ENCODE measurements at regions not wholly inside any gene's neighbourhood (a gene's known extent, or its start where the extent isn't known, plus 50 kb on each side); places are given as distances from the start of the nearest gene placed in this dataset.

GRCh38 chr3:175879417-175879816, 1020.3 kb downstream of the NAALADL2 start (continued):
- TF ChIP-seq ZNF121 (CRISPR knock-in tag; IDR thresholded peaks at IDR 0.05): no peak

DNA sequence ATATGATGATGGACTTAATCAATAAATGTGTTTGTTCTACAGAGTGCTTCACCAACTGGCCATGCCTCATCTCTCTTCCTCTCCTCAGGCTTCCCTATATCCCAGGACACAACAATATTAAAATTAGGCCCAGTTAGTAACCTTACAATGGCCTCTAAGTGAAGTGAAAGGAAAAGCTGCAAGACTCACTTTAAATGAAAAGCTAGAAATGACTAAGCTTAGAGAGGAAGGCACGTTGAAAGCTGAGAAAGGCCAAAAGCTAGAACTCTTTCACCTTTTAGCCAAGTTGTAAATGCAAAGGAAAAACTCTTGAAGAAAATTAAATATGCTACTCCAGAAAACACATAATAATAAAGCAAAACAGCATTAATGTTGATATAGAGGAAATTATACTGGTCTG, 1010.3 kb downstream of the NAALADL2 start:
- peaks cover 14% of the 10 kb centered on the region for H3K9me3 Mint-ChIP-seq
- ATAC-seq: no peak
- CTCF ChIA-PET: no interaction called here

GRCh38 chr3:175868626-175869025, 1009.5 kb downstream of the NAALADL2 start:
- H3K27me3 Mint-ChIP-seq (ENCODE audit: low read depth): no peaks in the 10 kb centered on the region
- TF ChIP-seq NFE2L1 (CRISPR knock-in tag; IDR thresholded peaks at IDR 0.05) (no peak), ZNF121 (CRISPR knock-in tag; IDR thresholded peaks at IDR 0.05) (no peak), HMGXB4 (CRISPR knock-in tag; IDR thresholded peaks at IDR 0.05) (no peak), E2F4 (CRISPR knock-in tag; IDR thresholded peaks at IDR 0.05; ENCODE audit: borderline replicate concordance, low read depth) (no peak), TEAD4 (CRISPR knock-in tag; IDR thresholded peaks at IDR 0.05) (no peak), FOXK1 (CRISPR knock-in tag; IDR thresholded peaks at IDR 0.05) (no peak), MYBL2 (CRISPR knock-in tag; IDR thresholded peaks at IDR 0.05) (no peak), ZBTB21 (CRISPR knock-in tag; IDR thresholded peaks at IDR 0.05; ENCODE audit: borderline replicate concordance) (no peak), ERG (CRISPR knock-in tag; IDR thresholded peaks at IDR 0.05) (no peak), GTF2I (CRISPR knock-in tag; conservative IDR thresholded peaks at IDR 0.05) (no peak), PREB (CRISPR knock-in tag; IDR thresholded peaks at IDR 0.05; ENCODE audit: borderline replicate concordance) (no peak), ATF1 (CRISPR knock-in tag; IDR thresholded peaks at IDR 0.05) (no peak)

More for the DNA sequence above, 1010.3 kb downstream of the NAALADL2 start:
- Mint-ChIP-seq H3K4me3 (no peak overlapping the region), H3K36me3 (no peaks in the 10 kb centered on the region), H3K27me3 (ENCODE audit: low read depth) (no peaks in the 10 kb centered on the region), H3K27ac (no peak overlapping the region), H3K4me1 (peaks cover 9% of the 10 kb centered on the region; the same call in 1 of the 2 replicates)
- TF ChIP-seq TEAD1 (CRISPR knock-in tag; IDR thresholded peaks at IDR 0.05) (no peak), SOX15 (CRISPR knock-in tag; IDR thresholded peaks at IDR 0.05) (no peak), JAZF1 (CRISPR knock-in tag; IDR thresholded peaks at IDR 0.05) (no peak), NR1H2 (CRISPR knock-in tag; IDR thresholded peaks at IDR 0.05) (no peak), ZNF121 (CRISPR knock-in tag; IDR thresholded peaks at IDR 0.05) (no peak), RORB (CRISPR knock-in tag; IDR thresholded peaks at IDR 0.05) (no peak), GTF2I (CRISPR knock-in tag; conservative IDR thresholded peaks at IDR 0.05) (no peak), CBFB (CRISPR knock-in tag; IDR thresholded peaks at IDR 0.05; ENCODE audit: low read depth) (no peak), ZNF532 (CRISPR knock-in tag; IDR thresholded peaks at IDR 0.05; ENCODE audit: borderline replicate concordance) (no peak), ZNF232 (CRISPR knock-in tag; IDR thresholded peaks at IDR 0.05) (no peak), ZMAT4 (CRISPR knock-in tag; IDR thresholded peaks at IDR 0.05) (no peak), NR2C2 (CRISPR knock-in tag; IDR thresholded peaks at IDR 0.05) (no peak), SMAD4 (CRISPR knock-in tag; IDR thresholded peaks at IDR 0.05) (no peak)
- TF ChIP-seq, protein P1, sequence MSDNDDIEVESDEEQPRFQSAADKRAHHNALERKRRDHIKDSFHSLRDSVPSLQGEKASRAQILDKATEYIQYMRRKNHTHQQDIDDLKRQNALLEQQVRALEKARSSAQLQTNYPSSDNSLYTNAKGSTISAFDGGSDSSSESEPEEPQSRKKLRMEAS (CRISPR knock-in tag; IDR thresholded peaks at IDR 0.05): no peak
- DNase-seq (ENCODE audit: low spot score): no peak
- POLR2A ChIA-PET: no interaction called here

More at GRCh38 chr3:175868626-175869025, 1009.5 kb downstream of the NAALADL2 start:
- ChIA-PET CTCF (interaction anchor here (1.3 kb wide), 1 partner anchor 72 kb away, joined by 4 read pairs; no protein-coding TSS in a partner anchor), POLR2A (no interaction called here)
- Mint-ChIP-seq H3K4me3 (no peak overlapping the region), H3K4me1 (peaks cover 9% of the 10 kb centered on the region; the same call in 1 of the 2 replicates), H3K36me3 (no peaks in the 10 kb centered on the region), H3K27ac (no peak overlapping the region), H3K9me3 (peaks cover 14% of the 10 kb centered on the region)
- ATAC-seq (no peak), DNase-seq (ENCODE audit: low spot score) (no peak)

All from WTC11 (cell line).